GM21825 (cell line): ENCODE measurements at regions not wholly inside any gene's neighbourhood (a gene's known extent, or its start where the extent isn't known, plus 50 kb on each side); places are given as distances from the start of the nearest gene placed in this dataset.

Experiments used
- ATAC-seq: cut with Tn5 transposase; IDR thresholded peaks from one replicate; pipeline ENCODE4 v1.9.1; 2021; ENCODE audit warnings: mild to moderate bottlenecking, moderate library complexity; ENCODE audit not compliant: unreplicated experiment

- ATAC-seq = no peak
Measured at GRCh38 chr6:114404339-114404955, 61.6 kb upstream of the HS3ST5 start.

GRCh38 chr6:114403858-114404257 lies 61.0 kb upstream of the HS3ST5 start:
- no peak for ATAC-seq

- no peak for ATAC-seq
Measured at GRCh38 chr6:114398481-114398880, 55.7 kb upstream of the HS3ST5 start.
